ENCODE measurements at regions not wholly inside any gene's neighbourhood (a gene's known extent, or its start where the extent isn't known, plus 50 kb on each side); places are given as distances from the start of the nearest gene placed in this dataset.

GRCh38 chr6:140049251-140049650 is 674.8 kb upstream of the CITED2 start:
- no peak for TF ChIP-seq EZH2 (optimal IDR thresholded peaks at IDR 0.05; ENCODE audit: low read depth, low read length)
- no peak for TF ChIP-seq EZH2phosphoT487 (IDR thresholded peaks at IDR 0.05; ENCODE audit: low read length)
- TF ChIP-seq, protein P1, sequence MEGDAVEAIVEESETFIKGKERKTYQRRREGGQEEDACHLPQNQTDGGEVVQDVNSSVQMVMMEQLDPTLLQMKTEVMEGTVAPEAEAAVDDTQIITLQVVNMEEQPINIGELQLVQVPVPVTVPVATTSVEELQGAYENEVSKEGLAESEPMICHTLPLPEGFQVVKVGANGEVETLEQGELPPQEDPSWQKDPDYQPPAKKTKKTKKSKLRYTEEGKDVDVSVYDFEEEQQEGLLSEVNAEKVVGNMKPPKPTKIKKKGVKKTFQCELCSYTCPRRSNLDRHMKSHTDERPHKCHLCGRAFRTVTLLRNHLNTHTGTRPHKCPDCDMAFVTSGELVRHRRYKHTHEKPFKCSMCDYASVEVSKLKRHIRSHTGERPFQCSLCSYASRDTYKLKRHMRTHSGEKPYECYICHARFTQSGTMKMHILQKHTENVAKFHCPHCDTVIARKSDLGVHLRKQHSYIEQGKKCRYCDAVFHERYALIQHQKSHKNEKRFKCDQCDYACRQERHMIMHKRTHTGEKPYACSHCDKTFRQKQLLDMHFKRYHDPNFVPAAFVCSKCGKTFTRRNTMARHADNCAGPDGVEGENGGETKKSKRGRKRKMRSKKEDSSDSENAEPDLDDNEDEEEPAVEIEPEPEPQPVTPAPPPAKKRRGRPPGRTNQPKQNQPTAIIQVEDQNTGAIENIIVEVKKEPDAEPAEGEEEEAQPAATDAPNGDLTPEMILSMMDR (IDR thresholded peaks at IDR 0.05; ENCODE audit: low read length), result no peak
